GM12873 (cell line): ENCODE measurements at regions not wholly inside any gene's neighbourhood (a gene's known extent, or its start where the extent isn't known, plus 50 kb on each side); places are given as distances from the start of the nearest gene placed in this dataset.

ENCODE experiments used
- CTCF ChIP-seq: IDR thresholded peaks from 2 replicates; pipeline ENCODE4 v1.5.1; 2012; ENCODE audit warnings: low read depth, mild to moderate bottlenecking, moderate library complexity, low read length, control low read depth; ENCODE audit not compliant: insufficient read depth; ENCODE audit errors: missing control alignments

- TF ChIP-seq CTCF = no peak
Measured at GRCh38 chr1:238488401-238488800, 597.7 kb upstream of the ZP4 start.

- TF ChIP-seq CTCF = no peak
Measured at GRCh38 chr1:238487931-238488330, 597.2 kb upstream of the ZP4 start.

GRCh38 chr1:238485912-238486209, 595.1 kb upstream of the ZP4 start:
- TF ChIP-seq CTCF = no peak

DNA sequence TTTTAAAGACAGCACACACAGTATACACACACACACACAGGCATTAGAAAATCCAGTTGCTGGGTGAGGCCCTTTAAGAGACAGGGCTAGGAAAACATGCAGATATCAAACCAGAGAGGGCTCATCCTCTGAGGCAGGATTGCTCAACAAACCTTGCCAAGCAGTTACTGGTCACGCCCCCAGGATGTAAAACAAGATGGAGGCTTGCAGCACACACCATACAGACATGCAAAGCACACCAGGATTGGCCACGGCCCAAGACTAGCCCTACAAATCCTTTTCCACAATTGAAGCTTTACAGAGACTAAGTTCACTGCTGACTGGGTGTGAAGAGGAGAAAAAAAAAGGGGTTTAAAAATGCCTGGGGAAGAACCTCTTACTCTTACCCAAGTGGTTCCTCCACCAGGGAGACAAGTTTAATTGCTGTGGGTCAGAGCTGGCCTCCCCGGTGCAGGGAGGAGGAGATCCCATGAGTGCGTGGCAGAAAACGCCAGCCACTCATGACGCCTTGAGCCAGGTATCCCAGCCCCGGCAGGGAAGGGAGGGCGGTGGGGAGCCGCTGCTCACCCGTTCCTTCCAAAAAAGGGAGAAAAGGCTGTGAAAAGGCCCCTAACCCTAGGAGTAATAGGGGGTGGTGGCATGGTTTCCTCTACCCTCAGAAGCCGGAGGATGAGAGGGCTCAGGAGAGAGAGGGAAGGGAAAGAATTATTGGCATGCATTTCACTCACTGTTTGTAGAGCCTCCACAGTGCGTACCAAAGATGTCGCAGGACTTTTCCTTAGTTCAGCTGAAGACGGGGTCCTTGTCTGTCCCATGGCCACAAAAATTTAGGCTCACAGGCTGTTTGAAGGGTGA, 594.6 kb upstream of the ZP4 start:
- no peak for TF ChIP-seq CTCF

- TF ChIP-seq CTCF = no peak
Measured at GRCh38 chr1:238484121-238484520, 593.4 kb upstream of the ZP4 start.

DNA sequence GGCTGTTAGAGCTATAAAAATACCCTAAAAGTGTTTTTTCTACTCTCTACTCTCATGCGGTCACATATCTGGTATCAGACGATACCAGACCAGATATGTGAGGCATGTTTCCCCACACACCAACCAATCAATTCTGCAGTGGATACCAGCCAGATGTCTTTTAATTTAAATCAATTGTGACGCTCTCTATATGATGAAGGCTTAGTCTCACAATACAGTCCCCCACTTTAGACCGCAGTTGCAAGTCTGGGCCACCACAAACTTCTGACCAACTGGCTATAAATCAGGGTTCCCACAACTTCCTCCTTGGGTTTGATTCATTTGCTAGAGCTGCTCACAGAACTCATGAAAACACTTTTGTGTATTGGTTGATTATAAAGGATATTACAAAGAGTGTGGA, 586.1 kb upstream of the ZP4 start:
- no peak for TF ChIP-seq CTCF

DNA sequence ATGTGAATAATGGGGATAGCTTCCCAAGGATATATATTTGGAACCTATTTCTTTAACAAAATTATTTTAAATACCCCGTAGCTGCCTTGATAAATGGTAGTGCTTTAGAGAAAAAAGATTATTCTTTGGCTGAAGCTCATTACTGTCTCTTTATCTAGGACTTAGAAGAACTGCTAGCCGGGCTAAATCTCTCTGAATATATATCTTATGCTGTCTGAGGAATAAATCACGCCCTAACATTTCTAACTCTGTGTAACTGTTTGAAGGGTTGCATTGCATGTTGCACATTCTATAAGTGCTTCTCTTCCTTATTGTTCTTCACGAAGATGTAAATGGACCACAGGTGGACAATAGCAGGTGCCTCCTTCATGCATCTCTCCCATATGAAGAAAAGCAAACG, 585.0 kb upstream of the ZP4 start:
- TF ChIP-seq CTCF = no peak

DNA sequence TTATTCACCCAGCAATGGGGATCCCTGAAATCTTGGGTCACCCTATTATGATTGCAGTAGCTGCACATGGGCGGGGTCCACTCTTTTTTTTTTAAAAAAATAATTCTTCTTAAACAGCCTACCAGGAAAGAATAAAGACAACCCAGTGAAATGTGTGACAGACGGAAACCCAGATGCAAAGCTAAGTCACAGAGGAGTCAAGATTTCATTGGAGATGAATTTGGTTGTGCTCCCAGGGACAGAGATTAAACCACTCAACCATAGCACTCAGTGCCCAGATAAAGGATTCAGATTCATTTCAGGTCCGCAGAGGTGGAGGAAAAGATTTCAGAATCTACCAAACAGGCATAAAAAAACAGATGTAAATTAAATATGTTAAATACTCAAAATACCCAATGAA, 583.5 kb upstream of the ZP4 start:
- TF ChIP-seq CTCF = no peak
